NCI-H1092 (cell line): ENCODE measurements at regions not wholly inside any gene's neighbourhood (a gene's known extent, or its start where the extent isn't known, plus 50 kb on each side); places are given as distances from the start of the nearest gene placed in this dataset.
A peak's percentile ranks its signal among the peaks of the same experiment; 100 is the strongest.
"Not testable (repeated sequence)": the region's sequence is repeated elsewhere in the genome, so short reads cannot be mapped to it uniquely, and the experiment has no call there.

Experiments
- DNase-seq: peaks from one replicate; lab custom pipeline; 2025; lab: John Stamatoyannopoulos, UW

GRCh38 chr19:22545751-22546150 lies 88.4 kb upstream of the ZNF492 start:
- peak; percentile 11 for DNase-seq

- DNase-seq: no peak
These were observed 100.4 kb upstream of the ZNF492 start for GRCh38 chr19:22533761-22534160.

GRCh38 chr19:22532388-22533300 lies 101.5 kb upstream of the ZNF492 start:
- no peak for DNase-seq

GRCh38 chr19:22530042-22530441 lies 104.1 kb upstream of the ZNF492 start:
- DNase-seq: no peak

DNA sequence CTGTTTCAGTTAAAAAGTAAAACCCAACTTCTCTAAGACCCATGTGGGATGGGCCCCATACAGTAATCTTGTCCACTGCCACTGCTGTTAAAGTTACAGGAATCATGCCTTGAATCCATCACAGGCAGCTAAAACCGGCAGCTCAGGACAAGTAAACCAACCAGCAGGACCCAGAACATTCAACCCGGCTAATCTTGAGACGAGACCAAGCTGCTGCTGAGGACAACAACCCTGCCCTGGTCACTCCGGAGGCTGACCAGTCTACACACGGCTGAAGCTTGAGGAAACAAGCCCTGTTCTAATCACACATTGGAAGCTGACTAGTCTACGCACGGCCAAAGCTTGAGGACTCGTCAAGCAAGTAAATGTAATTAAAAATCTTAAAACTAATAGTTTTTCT lies 105.2 kb upstream of the ZNF492 start:
- DNase-seq: no peak

GRCh38 chr19:22527554-22527953 lies 105.4 kb upstream of the ZNF98 start:
- no peak for DNase-seq

GRCh38 chr19:22526661-22527272 lies 104.6 kb upstream of the ZNF98 start:
- DNase-seq: no peak

GRCh38 chr19:22523940-22524339 lies 101.8 kb upstream of the ZNF98 start:
- DNase-seq: no peak

- DNase-seq: not testable (repeated sequence)
These were observed 97.4 kb upstream of the ZNF98 start for GRCh38 chr19:22519562-22519961.

DNA sequence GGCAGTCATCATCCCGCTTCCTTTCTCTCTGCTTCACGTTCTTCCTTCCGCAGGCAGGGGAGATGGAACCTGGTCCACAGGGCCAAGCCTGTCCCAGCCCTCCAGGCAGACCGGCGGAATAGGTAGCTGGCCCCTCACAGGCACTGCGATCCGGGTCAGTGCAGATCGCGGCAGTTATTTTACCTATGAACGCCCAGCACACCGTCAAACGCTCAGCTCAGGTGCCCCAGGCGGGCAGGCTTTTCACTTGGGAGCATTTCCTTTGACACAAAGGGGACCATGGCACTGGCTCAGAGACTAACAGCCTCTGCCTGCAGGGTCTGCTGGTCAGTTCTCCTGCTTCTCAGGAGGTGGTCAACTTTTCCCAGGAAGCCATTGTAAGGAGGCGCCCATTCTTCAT lies 97.0 kb upstream of the ZNF98 start:
- no peak for DNase-seq

DNA sequence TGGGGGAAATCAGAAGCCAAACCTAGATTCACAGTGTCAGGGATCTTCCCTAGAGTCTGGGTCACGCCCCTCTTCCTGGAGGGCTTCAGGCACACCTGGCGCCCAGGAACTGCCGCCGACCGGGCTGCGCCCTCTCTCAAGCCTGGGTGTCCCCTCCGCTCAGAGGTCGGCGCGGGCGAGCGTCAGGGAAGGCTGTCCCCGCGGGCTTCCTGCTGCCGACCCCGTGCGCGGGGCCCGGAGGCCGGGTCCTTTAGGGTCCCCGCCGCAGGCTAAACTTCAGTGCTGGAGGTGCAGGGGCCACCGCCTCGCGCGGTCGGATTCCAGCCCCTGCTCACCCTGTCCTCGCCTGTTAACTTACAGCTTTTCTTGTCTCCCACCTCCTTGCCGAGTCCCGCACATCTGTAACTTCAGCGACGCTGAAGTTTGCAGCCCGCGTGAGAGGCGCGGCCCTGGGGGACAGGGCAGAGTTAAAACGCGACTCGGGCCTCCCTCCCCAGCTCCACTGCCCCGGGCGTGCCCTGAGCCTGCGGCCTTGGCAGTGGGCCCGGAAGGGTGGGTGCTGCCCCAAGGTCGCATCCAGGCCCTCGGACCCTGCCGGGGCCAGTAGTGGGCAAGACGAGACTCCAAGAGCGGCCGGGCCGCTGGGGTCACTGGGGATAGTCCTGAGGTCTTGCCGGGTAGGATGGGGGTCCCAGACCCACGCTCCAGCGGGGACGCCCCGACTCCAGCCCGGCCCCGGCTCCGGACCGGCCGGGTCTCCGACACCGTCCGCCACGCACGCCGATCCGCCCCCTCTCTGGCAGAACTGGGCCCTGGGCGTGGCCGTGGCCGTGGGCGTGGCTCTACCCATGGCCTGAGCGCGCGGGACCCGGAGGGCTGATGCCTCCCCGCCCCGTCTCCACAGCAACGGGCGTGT lies 95.6 kb upstream of the ZNF98 start:
- no peak for DNase-seq

DNA sequence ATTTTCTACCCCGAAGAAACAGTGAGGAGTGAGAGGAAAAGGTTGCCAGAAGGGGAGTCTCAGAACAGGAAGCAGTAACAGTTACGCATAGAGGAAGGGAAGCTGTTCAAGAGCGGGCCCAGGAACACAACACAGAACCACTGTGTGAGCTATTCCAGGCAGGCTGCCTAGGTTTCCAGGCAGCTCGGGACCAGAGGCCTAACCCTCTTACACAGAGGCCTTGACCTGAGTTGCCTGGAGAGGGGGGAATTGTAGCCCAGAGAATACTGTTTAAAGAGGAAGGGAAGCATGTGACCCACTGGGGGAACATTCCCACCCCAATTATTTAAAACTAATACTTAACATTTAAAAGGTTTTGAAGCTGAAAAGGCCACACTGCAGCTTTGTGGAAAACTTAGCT lies 93.3 kb upstream of the ZNF98 start:
- no peak for DNase-seq

DNA sequence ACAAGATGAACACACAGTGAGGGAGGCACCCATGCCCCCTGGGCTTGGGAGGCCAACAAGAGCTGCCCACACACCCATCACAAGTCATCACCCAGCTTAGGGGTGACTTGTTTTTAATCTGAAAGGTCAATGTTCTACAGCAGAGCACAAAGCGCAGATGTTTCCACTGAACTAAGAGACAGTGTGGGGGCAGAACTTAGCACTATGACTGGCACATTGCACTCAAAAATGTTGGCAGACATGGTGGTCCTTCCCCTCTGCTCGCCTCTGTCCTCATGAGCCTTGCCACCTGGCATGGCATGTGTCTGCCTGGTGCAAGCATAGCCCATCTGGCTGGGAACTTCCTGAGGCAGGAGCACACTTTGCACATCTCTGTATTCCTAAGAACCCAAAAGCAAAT lies 81.4 kb upstream of the ZNF98 start:
- DNase-seq: no peak

DNA sequence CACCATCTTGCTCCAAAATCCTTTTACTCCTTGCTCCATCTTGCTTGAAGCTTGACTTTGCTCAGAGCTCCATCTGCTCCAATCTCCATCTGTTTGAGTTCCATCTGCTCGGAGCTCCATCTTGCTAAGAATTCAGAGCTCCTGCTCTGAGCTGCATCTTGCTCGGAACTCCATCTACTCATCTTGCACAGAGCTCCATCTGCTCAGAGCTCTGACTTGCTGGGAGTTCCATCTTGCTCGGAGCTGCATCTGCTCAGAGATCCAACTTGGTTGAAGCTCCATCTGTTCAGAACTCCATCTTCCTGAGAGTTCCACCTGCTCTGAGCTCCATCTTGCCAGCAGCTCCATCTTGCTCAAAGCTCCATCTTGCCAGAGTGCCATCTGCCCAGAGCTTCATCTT lies 80.6 kb upstream of the ZNF98 start:
- DNase-seq: no peak

GRCh38 chr19:22498831-22499430 lies 76.8 kb upstream of the ZNF98 start:
- DNase-seq: not testable (repeated sequence)

DNA sequence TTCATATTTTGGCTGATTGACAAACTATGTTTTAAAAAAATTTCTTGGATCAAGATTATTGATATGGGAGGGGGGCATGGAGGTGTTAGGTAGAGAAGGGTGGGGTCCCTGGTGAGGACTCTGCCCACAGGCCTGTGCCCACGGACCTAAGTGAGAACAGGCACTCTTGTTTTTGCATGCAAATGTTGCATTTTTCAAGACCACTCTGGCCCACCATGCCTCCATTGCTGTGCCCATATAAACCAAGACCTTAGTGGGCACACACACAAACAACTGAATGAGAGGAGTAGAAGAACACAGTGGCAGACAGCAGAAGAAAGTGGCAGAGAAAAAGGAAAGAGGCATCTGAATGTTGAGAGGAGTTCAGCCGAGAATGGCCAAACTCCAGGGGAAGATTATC lies 69.6 kb upstream of the ZNF98 start:
- no peak for DNase-seq

DNA sequence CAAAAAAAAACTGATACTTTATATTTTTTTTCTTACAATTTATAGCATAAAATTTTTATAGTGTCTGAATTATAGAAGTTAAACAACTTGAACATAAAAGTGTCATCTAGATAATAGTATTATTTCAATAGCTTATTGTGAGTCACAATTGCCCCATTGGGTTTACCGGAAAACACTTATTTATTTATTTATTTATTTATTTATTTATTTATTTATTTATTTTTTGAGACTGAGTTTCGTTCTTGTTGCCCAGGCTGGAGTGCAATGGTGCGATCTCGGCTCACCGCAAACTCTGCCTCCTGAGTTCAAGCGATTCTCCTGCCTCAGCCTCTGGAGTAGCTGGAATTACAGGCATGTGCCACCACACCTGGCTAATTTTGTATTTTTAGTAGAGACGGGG lies 61.4 kb upstream of the ZNF98 start:
- not testable (repeated sequence) for DNase-seq

GRCh38 chr19:22472180-22472637 lies 50.1 kb upstream of the ZNF98 start:
- no peak for DNase-seq
